Epithelial cell of esophagus (primary cell): ENCODE measurements at regions not wholly inside any gene's neighbourhood (a gene's known extent, or its start where the extent isn't known, plus 50 kb on each side); places are given as distances from the start of the nearest gene placed in this dataset.

Experiments used
- DNase-seq: peaks from one replicate; pipeline ENCODE4 v3.0.0; 2010; ENCODE audit warnings: low read depth
- H3K4me3 ChIP-seq: 2 replicates; pipeline ENCODE4 v1.5.1; 2011; ENCODE audit warnings: mild to moderate bottlenecking, low read length, control low read depth
- TF ChIP-seq, protein P1 (sequence below): IDR thresholded peaks from 2 replicates; pipeline ENCODE4 v1.5.1; 2011; ENCODE audit warnings: low read depth, mild to moderate bottlenecking, low read length, control low read depth, inconsistent platforms; ENCODE audit not compliant: insufficient read depth; ENCODE audit errors: missing control alignments

DNA sequence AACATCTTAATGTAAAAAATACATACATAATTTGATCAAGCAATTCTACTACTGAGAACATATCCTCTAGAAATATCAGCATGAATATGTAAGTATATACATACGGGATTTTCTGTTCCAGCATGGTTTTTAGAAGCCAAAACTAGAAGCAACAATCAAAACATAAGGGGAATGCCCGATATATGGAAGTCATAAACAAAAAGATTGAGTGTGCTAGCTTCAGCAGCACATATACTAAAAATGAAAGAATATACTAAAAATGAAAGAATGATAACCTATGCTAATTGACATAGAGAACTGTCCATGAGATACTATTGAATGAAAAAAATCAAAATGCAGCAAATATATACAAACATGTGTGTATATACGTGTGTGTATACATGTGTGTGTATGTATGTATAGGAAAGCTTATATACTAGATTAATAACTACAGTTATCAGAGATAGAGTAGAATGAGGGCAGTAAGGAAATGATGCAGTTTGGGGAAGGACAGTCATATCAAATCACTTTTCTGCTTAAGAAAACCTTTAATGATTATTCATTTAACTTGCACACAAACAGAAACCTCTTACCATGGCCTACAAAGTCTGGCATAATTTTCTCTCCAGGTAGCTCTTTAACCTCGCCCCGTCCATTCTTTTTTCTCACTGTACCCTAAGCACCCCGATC lies 72.9 kb downstream of the NPY start:
- DNase-seq: no peak
- TF ChIP-seq, protein P1, sequence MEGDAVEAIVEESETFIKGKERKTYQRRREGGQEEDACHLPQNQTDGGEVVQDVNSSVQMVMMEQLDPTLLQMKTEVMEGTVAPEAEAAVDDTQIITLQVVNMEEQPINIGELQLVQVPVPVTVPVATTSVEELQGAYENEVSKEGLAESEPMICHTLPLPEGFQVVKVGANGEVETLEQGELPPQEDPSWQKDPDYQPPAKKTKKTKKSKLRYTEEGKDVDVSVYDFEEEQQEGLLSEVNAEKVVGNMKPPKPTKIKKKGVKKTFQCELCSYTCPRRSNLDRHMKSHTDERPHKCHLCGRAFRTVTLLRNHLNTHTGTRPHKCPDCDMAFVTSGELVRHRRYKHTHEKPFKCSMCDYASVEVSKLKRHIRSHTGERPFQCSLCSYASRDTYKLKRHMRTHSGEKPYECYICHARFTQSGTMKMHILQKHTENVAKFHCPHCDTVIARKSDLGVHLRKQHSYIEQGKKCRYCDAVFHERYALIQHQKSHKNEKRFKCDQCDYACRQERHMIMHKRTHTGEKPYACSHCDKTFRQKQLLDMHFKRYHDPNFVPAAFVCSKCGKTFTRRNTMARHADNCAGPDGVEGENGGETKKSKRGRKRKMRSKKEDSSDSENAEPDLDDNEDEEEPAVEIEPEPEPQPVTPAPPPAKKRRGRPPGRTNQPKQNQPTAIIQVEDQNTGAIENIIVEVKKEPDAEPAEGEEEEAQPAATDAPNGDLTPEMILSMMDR: no peak
- H3K4me3 ChIP-seq: no peak overlapping the region

DNA sequence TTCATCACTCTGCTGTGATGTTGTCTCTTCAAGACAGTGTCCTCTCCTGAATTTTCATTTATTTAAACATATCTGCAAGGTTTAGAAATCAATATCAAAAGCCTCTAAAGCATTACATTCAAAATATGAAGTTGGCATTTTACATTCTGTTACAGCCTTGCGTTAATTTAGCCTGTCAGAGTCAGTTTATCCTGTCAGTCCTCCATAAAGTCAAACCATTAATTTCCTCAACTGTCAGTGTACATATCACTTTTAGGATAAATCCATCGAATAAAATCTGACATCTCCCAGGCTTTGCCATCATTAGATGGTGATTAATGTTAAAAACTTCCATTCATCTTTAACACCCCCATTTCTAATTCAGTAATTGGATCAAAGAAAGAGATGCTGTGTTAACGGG lies 77.0 kb downstream of the NPY start:
- no peak overlapping the region for H3K4me3 ChIP-seq
- TF ChIP-seq, protein P1: no peak
- DNase-seq: no peak

DNA sequence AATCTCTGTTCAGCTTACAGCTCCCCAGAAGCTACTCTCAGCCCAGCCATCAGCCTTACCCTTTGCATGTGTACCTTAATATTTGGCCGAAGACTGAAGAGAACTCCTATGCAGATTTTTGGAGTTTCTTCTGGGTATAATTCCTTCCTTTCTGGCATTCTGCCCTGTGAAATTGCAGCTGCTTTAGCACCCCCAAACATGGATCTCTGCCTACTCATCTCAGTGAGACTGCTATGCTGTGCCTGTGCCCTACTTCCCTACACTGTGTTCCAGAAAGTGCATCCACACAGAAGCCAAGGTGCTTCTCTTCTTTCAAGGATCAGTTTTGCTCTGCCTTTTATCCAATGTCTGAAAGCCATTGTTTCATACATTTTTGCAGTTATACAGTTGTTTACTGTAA lies 81.6 kb downstream of the NPY start:
- DNase-seq: no peak
- H3K4me3 ChIP-seq: no peak overlapping the region
- TF ChIP-seq, protein P1: no peak

GRCh38 chr7:24366876-24367275 lies 82.9 kb downstream of the NPY start:
- TF ChIP-seq, protein P1: no peak
- no peak for DNase-seq
- H3K4me3 ChIP-seq: no peak overlapping the region

- TF ChIP-seq, protein P1: no peak
- DNase-seq: peak; percentile 4
- no peak overlapping the region for H3K4me3 ChIP-seq
Measured at GRCh38 chr7:24368161-24368560, 84.2 kb downstream of the NPY start.

DNA sequence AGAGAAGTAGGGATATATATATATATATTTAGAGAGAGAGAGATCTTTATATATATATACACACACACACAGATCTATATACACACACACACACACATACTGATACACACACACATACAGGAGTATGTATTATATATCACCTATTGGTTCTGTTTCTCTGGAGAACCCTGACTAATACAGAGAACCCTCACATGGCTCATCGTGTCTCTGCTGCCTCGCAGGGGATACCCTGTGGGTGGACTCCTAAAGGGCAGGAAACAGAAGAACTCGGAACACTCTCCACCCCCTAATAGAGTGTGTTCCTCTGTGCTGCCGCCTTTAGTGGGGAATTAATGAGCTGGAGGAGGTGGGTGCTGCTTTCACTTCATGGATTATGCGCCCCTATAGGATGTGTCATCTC lies 86.6 kb downstream of the NPY start:
- TF ChIP-seq, protein P1: no peak
- DNase-seq: no peak
- H3K4me3 ChIP-seq: no peak overlapping the region
